AG09309 (cell line): ENCODE measurements at regions not wholly inside any gene's neighbourhood (a gene's known extent, or its start where the extent isn't known, plus 50 kb on each side); places are given as distances from the start of the nearest gene placed in this dataset.

Experiments
- DNase-seq: peaks from one replicate; pipeline ENCODE4 v3.0.0-alpha.2; 2010; ENCODE audit warnings: low read depth
- H3K4me3 ChIP-seq: 2 replicates; pipeline ENCODE4 v1.5.1; 2011; ENCODE audit warnings: mild to moderate bottlenecking, low read depth, low read length, moderate library complexity; ENCODE audit not compliant: control insufficient read depth
- CTCF ChIP-seq: IDR thresholded peaks from 2 replicates; pipeline ENCODE4 v1.5.1; 2011; ENCODE audit warnings: mild to moderate bottlenecking, low read depth, low read length, inconsistent platforms; ENCODE audit not compliant: insufficient read depth, control insufficient read depth; ENCODE audit errors: missing control alignments

DNA sequence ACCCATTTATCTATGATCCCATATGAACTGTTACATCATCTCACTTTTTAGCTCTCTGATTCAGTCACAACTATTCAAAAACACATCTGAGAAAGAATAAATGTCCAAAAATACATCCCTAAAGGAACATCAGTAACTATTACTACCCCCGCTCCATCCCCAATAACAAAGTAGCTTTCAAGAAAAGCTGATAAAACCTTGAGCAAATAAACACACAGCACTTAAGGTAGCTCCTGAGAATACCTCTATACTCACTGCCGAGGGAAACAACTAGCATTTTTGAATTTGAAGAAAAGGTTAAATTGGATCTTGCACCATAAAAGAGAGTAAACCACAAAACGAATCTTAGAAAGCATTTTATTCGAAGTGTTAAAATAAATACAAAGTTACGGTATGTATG is 63.4 kb downstream of the PMAIP1 start:
- TF ChIP-seq CTCF = no peak
- DNase-seq = no peak
- H3K4me3 ChIP-seq = no peak overlapping the region

DNA sequence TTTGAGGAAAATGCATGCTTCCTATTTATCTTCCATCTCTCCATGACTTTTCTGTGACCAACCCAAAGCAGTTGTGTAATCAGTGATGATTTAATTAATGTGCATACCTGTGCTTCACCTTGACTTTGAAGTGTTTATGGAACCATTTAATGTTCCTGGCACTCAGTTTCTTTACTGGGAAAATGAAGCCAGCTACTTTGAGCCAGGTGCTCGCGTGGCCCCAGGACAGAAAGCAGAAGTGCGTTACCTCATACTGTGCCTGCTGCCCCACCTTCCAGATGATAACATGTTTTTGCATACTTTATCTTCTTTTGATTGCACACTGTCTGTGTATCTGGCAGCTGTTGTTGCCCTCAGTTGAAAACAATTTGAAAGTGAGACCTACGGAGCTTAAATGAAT is 61.3 kb downstream of the PMAIP1 start:
- no peak for TF ChIP-seq CTCF
- H3K4me3 ChIP-seq = no peak overlapping the region
- no peak for DNase-seq

GRCh38 chr18:59960272-59960671 is 60.5 kb downstream of the PMAIP1 start:
- DNase-seq = no peak
- no peak overlapping the region for H3K4me3 ChIP-seq

DNA sequence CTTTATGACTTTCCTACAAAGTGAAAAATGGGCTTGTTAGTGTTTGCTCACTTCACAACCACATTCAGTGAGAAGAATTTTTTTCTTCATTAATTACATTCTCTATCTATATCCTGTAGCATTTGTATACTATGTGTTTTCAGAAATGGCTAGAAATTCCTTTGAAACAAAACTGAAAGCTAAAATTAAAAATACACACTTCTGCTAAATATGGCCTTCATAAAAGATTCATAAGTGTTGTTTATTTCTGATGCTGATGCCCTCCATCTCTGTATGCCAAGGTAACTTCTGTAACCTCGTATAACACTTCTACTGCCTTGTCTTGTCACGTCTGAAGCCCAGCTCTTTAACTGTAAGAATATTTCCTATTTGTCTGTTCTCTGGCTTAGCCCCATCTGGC is 59.8 kb downstream of the PMAIP1 start:
- H3K4me3 ChIP-seq = no peak overlapping the region
- DNase-seq = no peak
- TF ChIP-seq CTCF = no peak

More at GRCh38 chr18:59960272-59960671, 60.5 kb downstream of the PMAIP1 start:
- TF ChIP-seq CTCF = no peak

DNA sequence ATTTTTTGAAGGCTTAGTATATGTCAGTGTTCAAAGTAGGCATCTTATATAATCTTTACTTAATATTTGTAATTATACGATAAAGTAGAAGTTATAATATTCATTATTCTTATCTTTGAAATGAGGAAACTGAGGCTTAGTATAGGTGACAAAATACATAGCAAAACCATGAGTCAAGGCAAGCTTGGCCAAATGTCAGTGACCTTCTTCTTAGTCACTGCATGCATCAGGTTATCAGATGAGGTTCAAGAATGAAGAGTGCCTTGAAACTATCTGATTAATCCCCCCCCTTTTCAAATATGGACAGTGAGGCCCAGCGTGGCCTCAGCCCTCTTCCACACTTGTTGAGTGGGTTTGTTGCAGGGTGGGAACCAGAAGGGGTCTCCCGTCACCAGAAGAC is 59.3 kb downstream of the PMAIP1 start:
- no peak overlapping the region for H3K4me3 ChIP-seq
- no peak for TF ChIP-seq CTCF
- no peak for DNase-seq

DNA sequence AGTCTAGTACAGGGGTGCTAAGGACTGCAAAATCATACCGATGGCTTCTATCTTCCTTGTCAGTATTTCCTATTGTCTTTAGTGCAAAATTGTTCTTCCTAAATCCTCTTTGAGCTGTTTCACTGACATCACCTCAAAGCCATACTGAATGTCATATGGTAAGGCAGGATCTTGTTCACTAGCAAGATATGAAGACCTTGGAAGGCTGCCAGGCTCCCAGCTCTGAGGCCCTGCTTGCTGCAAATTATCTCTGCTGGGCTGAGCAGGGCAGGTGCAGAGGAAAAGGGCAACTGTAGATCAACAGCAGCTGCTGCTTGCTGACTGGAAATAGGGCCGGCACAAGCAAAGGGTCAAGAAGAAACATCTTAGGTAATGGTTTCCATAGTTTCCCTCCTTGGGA is 58.2 kb downstream of the PMAIP1 start:
- H3K4me3 ChIP-seq = no peak overlapping the region
- no peak for TF ChIP-seq CTCF
- no peak for DNase-seq

GRCh38 chr18:59954755-59955156 is 55.0 kb downstream of the PMAIP1 start:
- H3K4me3 ChIP-seq = no peak overlapping the region
- no peak for TF ChIP-seq CTCF
- DNase-seq = no peak
